Breast epithelium (tissue), 3 donors: ENCODE measurements at regions not wholly inside any gene's neighbourhood (a gene's known extent, or its start where the extent isn't known, plus 50 kb on each side); places are given as distances from the start of the nearest gene placed in this dataset.

Source experiments
- CTCF ChIP-seq, 3 donors: fragments of 450-650 bp; IDR thresholded peaks; one replicate each; pipeline ENCODE4 v1.5.1; 2016 to 2017; ENCODE audit warnings: antibody characterized with exemption in 3 of 3, mild to moderate bottlenecking in 3 of 3, moderate library complexity in 3 of 3
- POLR2A ChIP-seq: fragments of 450-650 bp; IDR thresholded peaks from one replicate; pipeline ENCODE4 v1.6.1; 2016; ENCODE audit warnings: antibody characterized with exemption, mild to moderate bottlenecking, moderate library complexity
- POLR2AphosphoS5 ChIP-seq, 3 donors: sonication (generic); formaldehyde crosslinking; IDR thresholded peaks; one replicate each; pipeline ENCODE4 v1.6.1; 2017; ENCODE audit warnings: antibody characterized with exemption in 3 of 3

GRCh38 chr14:28157289-28157869, 609.2 kb upstream of the FOXG1 start:
- TF ChIP-seq CTCF (IDR thresholded peaks at IDR 0.05): no peak
- TF ChIP-seq POLR2AphosphoS5 (IDR thresholded peaks at IDR 0.05): no peak
- TF ChIP-seq POLR2A: no peak
